ENCODE measurements at regions not wholly inside any gene's neighbourhood (a gene's known extent, or its start where the extent isn't known, plus 50 kb on each side); places are given as distances from the start of the nearest gene placed in this dataset.
"Not testable (repeated sequence)": the region's sequence is repeated elsewhere in the genome, so short reads cannot be mapped to it uniquely, and the experiment has no call there.

DNA sequence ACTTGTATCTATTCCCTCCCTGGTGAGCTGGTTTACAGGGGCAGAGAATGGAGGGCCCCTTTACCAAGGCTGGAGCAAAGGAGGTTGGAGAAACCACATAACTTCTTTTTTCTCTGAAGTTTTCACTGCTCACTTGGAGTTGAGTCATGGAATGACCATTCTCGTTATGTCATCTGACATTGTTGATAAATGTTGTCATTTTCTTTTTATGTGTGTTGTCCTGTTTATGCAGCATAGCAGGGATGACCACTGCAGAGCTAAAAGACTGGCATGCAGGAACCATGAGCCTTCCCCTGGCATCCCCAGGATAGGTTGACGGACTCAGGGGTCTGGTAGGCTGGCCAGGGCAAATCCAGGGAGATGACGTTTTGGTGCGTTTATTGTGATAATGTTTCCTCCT lies 256.8 kb upstream of the DDHD1 start:
- peaks cover 6% of the 10 kb centered on the region; the same call in 1 of the 2 replicates for H3K4me1 ChIP-seq
- no peak overlapping the region for H3K27ac ChIP-seq
- H3K27me3 ChIP-seq = no peaks in the 10 kb centered on the region
- no peaks in the 10 kb centered on the region for H3K9me3 ChIP-seq (replicated peaks)
- DNase-seq = no peak
- no peaks in the 10 kb centered on the region for H3K36me3 ChIP-seq
- H3K4me3 ChIP-seq = no peak overlapping the region

DNA sequence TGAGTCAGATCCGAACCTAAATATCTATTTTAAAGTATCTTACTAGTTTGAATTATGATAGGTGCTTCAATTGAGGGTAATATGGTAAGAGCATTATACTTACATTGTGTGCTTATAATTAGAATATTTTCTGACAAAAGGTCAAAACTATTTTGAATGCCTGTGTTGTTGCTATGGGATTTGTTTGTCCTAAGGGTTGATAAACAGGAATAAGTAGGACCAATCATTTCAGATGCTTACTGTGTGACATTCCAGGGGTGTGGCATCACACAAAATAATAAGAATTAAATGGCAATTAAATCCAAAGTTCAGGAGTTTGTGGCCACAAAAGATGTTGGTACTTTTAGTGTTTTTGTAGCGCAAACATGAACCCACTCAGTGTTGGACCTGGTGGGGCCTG lies 256.2 kb upstream of the DDHD1 start:
- DNase-seq = no peak
- no peaks in the 10 kb centered on the region for H3K27me3 ChIP-seq
- H3K27ac ChIP-seq = no peak overlapping the region
- peaks cover 6% of the 10 kb centered on the region; the same call in 1 of the 2 replicates for H3K4me1 ChIP-seq
- H3K4me3 ChIP-seq = no peak overlapping the region
- no peaks in the 10 kb centered on the region for H3K9me3 ChIP-seq (replicated peaks)
- no peaks in the 10 kb centered on the region for H3K36me3 ChIP-seq

DNA sequence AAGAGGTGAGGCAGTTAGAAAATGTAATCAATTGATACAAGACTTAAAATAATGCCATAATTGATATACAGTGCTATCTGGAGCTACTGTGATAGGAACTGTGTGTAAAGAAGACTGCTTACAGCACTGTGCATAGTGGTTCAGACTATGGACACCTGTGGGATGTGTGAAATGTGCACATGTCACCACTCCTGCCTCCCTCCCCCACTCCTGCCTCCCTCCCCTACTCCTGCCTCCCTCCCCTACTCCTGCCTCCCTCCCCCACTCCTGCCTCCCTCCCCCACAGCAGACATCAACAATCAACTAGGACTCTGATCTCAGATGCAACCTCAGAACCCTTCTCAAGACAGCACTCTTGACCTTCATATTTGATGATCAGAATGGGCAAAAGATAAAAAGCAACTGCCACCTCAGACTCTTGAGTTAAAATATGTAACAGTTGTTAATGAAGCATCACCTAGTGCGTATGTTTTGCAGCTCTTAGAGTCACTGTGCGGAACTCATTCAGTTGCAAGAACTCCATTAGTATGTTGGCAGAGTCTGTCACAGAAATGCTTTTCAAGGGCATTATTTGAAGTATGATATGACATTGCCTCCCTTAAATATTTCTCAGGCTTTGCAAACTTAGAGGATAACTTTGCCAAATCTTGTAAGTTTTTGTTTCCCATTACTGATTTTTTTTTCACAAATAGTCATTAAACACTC lies 255.2 kb upstream of the DDHD1 start:
- H3K9me3 ChIP-seq (replicated peaks) = no peaks in the 10 kb centered on the region
- H3K4me3 ChIP-seq = no peak overlapping the region
- H3K4me1 ChIP-seq = peaks cover 9% of the 10 kb centered on the region; the same call in 1 of the 2 replicates
- no peaks in the 10 kb centered on the region for H3K36me3 ChIP-seq
- H3K27me3 ChIP-seq = no peaks in the 10 kb centered on the region
- no peak overlapping the region for H3K27ac ChIP-seq
- DNase-seq = no peak

DNA sequence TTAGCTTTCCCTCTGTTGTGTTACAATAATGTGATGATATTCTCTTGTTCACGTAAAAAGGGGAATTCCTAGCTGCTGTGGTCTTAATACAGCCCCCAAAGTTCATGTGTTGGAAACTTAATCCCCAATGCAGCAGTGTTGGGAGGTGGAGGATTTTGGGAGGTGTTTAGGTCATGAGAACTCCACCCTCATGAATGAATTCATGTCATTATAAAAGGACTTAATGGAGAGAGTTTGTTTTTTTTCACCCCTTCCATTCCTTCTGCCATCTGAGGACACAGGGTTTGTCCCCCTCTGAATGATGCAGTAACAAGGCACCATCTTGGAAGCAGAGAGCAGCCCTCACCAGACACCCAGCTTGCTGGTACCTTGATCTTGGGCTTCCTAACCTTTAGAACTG lies 253.4 kb upstream of the DDHD1 start:
- no peaks in the 10 kb centered on the region for H3K36me3 ChIP-seq
- H3K4me1 ChIP-seq = peaks cover 11% of the 10 kb centered on the region
- peak in 1 of 2 experiments; percentile 15 for DNase-seq
- H3K9me3 ChIP-seq (replicated peaks) = no peaks in the 10 kb centered on the region
- no peak overlapping the region for H3K27ac ChIP-seq
- H3K4me3 ChIP-seq = no peak overlapping the region
- H3K27me3 ChIP-seq = no peaks in the 10 kb centered on the region

DNA sequence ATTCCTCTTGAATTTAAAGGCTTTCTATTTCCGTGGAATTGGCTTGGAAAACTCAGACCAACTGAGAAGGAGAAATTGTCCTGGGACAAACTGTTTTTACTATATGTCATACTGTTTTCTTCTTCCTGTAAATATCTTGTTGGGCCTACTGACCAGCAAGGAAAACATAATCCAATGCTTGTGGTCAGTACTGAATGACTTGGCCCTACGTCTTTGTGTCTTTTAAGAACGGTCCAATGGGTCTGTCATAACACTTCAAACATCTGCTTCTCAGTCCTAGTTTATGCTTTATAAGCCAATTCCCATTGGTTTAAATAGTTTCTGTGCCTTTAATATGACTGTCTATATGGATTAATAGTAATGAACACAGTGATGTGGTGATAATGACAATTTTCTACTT lies 248.5 kb upstream of the DDHD1 start:
- DNase-seq = no peak
- Histone ChIP-seq H3K36me3 (no peaks in the 10 kb centered on the region), H3K4me3 (no peak overlapping the region), H3K4me1 (peaks cover 22% of the 10 kb centered on the region), H3K27ac (no peak overlapping the region), H3K27me3 (no peaks in the 10 kb centered on the region), H3K9me3 (replicated peaks) (no peaks in the 10 kb centered on the region)

DNA sequence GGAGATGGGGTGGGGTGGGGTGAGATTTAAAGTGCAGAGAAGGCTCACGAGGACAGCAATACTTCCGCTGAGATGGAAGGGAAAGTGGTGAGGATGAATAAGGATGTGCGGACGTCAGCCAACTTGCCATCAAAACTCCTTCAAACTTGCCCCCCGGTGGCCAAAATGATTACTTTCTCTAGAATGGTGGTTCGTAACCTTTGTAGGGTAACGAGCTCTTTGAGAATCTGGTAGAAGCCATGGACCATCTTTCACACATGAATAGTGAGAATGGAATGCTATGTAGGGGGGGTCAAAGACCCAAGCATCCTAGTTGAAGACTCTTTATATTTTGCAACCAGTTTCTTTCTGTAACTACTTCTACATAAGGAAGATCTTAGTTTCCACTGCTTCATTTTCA lies 245.9 kb upstream of the DDHD1 start:
- Histone ChIP-seq H3K27me3 (no peaks in the 10 kb centered on the region), H3K27ac (peak overlapping the region; percentile 40; the same call in 1 of the 2 replicates), H3K4me1 (peaks cover 22% of the 10 kb centered on the region), H3K9me3 (replicated peaks) (0 out of 2 replicates have a peak, but pooled peaks cover 2% of the 10 kb centered on the region), H3K36me3 (no peaks in the 10 kb centered on the region; the same call in 1 of the 2 replicates), H3K4me3 (no peak overlapping the region)
- DNase-seq = peak; percentile 39 to 54

DNA sequence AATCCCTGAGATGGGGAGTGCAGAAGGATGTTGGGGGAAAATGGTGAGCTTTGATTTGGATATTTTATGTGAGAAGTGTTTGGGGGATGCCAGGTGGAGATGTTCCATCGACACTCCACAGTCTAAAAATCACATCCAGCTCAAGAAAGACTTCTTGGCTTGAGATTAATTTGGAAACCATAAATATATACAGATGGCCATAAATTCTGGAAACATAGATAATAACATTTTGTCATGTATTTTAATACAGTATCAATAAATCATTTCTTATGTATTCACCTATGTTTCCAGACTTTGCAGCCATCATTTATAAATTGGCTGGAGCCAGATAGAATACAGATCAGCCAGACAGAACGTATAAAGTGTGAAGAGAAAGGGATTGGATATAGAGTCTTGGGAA lies 245.5 kb upstream of the DDHD1 start:
- Histone ChIP-seq H3K36me3 (no peaks in the 10 kb centered on the region; the same call in 1 of the 2 replicates), H3K27ac (no peak overlapping the region), H3K4me1 (peaks cover 22% of the 10 kb centered on the region), H3K9me3 (replicated peaks) (0 out of 2 replicates have a peak, but pooled peaks cover 2% of the 10 kb centered on the region), H3K27me3 (no peaks in the 10 kb centered on the region), H3K4me3 (no peak overlapping the region)
- DNase-seq = no peak

DNA sequence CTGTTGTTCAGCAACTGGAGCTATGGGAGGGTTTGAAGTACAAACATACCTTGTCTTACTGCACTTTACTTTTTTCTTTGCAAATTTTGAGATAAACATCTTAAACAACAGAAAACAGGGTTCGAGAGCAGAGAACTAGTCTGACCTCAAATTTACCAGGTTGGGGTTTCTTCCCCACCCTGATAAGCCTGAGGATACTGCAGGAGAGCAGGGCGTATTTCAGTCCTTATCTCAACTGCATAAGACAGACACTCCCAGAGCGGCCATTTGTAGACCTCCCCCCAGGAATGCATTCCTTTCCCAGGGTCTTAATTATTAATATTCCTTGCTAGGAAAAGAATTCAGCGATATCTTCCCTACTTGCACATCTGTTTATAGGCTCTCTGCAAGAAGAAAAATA lies 242.1 kb upstream of the DDHD1 start:
- DNase-seq = peak in 1 of 2 experiments; percentile 8
- H3K9me3 ChIP-seq (replicated peaks); H3K27me3 ChIP-seq; H3K36me3 ChIP-seq; H3K27ac ChIP-seq; H3K4me3 ChIP-seq: not testable (repeated sequence)
- H3K4me1 ChIP-seq = peaks cover 16% of the 10 kb centered on the region

DNA sequence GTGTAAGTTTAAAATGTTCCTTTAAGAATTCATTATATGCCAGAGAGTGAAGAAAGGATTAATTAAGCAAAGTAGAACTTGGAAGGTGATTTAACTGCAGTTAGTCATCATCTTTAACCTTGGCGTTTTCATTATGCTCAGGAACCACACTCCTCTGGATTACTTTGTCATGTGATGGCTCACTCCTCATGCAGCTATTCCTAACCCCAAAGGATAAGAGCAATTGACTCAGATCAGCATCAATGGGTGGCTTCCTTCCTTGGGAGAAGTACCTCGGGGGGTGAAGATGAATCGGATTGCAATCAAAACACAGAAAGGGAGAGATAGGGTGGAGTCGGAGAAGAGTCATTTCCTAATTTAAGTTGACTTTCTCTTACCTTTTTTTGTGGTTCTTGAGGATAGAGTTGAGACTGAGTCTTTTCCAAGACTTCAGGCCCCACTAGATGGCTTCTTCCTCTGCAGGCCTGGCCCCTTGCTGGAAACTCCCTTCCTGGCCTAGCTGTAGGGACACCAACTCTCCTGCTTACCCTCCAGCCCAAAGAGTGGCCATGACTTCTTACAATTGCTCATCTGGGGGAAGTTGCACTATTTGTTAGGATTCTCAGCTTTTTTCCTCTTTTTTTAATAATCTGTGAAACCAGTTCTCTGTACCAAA lies 238.6 kb upstream of the DDHD1 start:
- Histone ChIP-seq H3K4me3 (no peak overlapping the region), H3K27me3 (no peaks in the 10 kb centered on the region), H3K36me3 (no peaks in the 10 kb centered on the region; the same call in 1 of the 2 replicates), H3K9me3 (replicated peaks) (0 out of 2 replicates have a peak, but pooled peaks cover 2% of the 10 kb centered on the region), H3K4me1 (peaks cover 5% of the 10 kb centered on the region; the same call in 1 of the 2 replicates), H3K27ac (peak overlapping the region; percentile 11; the same call in 1 of the 2 replicates)
- DNase-seq = no peak

DNA sequence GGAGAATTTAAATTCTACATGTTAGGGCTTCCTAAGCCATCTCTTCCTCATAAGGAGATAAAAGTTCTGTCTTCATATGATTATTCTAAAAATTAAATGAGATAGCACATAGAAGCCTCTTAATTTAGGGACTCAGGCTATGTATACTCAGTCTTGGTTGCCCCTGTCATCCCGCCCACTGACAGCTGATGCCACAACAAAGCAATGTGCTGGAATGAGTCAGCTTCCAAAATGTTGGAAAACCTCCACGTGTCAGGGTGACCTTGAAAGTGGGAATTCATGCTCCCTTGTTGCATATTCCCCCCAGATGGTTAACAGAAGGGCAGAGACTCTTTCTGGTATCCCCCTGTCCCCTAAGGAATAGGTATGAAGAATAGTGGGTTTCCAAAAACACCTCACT lies 238.0 kb upstream of the DDHD1 start:
- DNase-seq = peak; percentile 28 to 36

DNA sequence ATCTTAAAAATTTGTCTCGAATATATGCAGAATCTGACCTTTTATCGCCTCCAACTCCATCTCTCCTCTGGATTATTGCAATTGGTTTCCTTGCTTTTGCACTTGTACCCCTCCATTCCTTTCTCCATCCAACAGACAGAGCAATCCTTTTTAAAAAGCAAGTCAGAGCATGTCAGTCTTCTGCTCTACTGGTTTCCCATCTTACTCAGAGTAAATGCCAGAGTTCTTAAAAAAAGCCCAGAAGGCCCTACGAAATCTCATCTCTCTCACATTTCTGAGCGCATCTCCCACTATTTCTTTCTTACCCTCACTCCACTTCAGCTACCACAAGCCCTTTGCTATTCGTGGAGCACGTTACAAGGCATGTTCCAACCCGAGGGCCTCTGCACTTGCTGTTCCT lies 236.9 kb upstream of the DDHD1 start:
- H3K36me3 ChIP-seq = no peaks in the 10 kb centered on the region; the same call in 1 of the 2 replicates
- H3K4me1 ChIP-seq = peaks cover 5% of the 10 kb centered on the region; the same call in 1 of the 2 replicates
- no peak for DNase-seq
- H3K4me3 ChIP-seq = no peak overlapping the region
- H3K27me3 ChIP-seq = no peaks in the 10 kb centered on the region
- H3K9me3 ChIP-seq (replicated peaks) = no peaks in the 10 kb centered on the region
- no peak overlapping the region for H3K27ac ChIP-seq

More for the DNA sequence above, 238.0 kb upstream of the DDHD1 start:
- no peaks in the 10 kb centered on the region; the same call in 1 of the 2 replicates for H3K36me3 ChIP-seq
- peak overlapping the region; percentile 11; the same call in 1 of the 2 replicates for H3K27ac ChIP-seq
- peaks cover 5% of the 10 kb centered on the region; the same call in 1 of the 2 replicates for H3K4me1 ChIP-seq
- no peaks in the 10 kb centered on the region for H3K27me3 ChIP-seq
- no peak overlapping the region for H3K4me3 ChIP-seq
- 0 out of 2 replicates have a peak, but pooled peaks cover 2% of the 10 kb centered on the region for H3K9me3 ChIP-seq (replicated peaks)

DNA sequence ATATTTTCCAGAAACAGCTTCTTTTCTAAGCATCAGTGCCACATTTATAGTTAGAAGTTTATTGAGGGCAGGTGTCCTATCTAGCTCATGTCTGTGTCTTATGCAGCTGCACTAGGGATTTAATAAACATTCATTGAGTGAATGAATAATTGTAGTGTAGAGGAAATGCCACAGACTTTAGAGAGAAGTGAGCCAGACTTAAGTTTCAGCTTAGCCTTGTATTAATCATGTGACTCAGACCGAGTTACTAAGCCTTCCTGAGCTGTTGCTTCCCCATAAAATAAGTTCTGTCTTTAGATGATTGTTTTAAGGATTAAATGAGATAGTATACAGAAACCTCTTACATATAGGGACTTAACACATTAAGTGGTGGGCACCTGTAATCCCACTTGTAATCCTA lies 236.1 kb upstream of the DDHD1 start:
- H3K9me3 ChIP-seq (replicated peaks) = no peaks in the 10 kb centered on the region
- H3K4me3 ChIP-seq = no peak overlapping the region
- H3K36me3 ChIP-seq = no peaks in the 10 kb centered on the region
- H3K27ac ChIP-seq = no peak overlapping the region
- DNase-seq = no peak
- no peaks in the 10 kb centered on the region for H3K27me3 ChIP-seq
- H3K4me1 ChIP-seq = peaks cover 5% of the 10 kb centered on the region; the same call in 1 of the 2 replicates

DNA sequence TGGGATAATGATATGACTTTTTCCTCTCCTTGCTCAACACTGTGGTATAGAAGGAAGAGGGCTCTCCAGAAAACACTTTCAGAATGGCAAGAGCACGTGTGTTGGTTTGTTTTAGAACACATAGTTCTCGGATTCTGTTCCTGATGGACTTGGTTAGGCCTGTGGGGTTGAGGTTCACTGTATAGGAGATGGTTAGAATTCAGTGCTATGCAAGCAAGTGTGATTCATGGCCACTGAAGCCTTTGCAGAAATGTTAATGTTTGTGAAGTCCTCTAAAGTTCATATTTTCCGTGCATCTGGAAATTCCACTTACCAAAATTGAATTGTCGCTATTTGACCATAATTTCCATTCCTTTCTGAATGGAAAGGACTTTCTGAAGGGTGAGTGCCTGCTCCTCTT lies 233.2 kb upstream of the DDHD1 start:
- H3K27me3 ChIP-seq = no peaks in the 10 kb centered on the region
- no peak for DNase-seq
- H3K9me3 ChIP-seq (replicated peaks) = no peaks in the 10 kb centered on the region

DNA sequence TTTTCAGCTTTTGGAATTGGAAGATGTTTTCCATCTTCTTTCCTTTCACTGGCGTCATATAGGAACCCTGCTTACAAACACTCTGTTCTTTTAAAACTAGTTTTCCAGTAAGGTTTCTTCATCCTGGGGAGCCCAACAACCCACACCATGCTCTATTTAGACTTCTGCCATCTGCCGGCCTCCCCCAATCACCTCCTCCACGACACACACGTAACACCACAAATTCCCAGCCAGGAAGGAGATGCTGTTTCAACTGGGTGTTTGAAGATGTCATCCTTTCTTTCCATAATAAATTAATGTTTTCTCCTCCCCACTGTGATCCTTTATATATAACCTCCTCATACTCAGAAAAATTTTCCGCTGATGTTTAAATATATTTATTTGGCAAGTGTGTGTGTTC lies 231.4 kb upstream of the DDHD1 start:
- no peaks in the 10 kb centered on the region for H3K36me3 ChIP-seq
- no peaks in the 10 kb centered on the region for H3K4me1 ChIP-seq
- H3K4me3 ChIP-seq = no peak overlapping the region
- H3K27me3 ChIP-seq = no peaks in the 10 kb centered on the region
- DNase-seq = no peak
- H3K9me3 ChIP-seq (replicated peaks) = no peaks in the 10 kb centered on the region
- no peak overlapping the region for H3K27ac ChIP-seq

More for the DNA sequence above, 233.2 kb upstream of the DDHD1 start:
- H3K4me1 ChIP-seq = peaks cover 4% of the 10 kb centered on the region; the same call in 1 of the 2 replicates
- H3K36me3 ChIP-seq = no peaks in the 10 kb centered on the region
- H3K4me3 ChIP-seq = no peak overlapping the region
- no peak overlapping the region for H3K27ac ChIP-seq

DNA sequence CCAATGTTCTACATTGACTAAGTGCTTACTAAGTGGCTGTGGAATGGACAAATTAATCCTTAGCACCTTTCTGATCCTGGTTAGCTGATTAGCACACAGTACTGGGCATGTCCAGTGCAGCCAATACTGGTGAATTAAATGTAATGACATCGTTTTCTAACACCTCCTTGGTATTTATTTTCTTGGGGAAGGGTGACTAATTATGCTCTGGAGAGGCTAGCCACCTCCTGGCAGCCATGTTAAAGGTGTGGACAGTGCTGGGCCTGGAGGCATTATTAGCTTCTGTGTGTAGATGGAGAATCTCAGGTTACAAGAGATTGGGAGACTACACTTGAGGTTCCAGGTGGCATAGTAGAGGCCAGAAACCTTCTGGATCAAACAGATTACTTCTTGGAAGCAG lies 230.9 kb upstream of the DDHD1 start:
- Histone ChIP-seq H3K27ac (no peak overlapping the region), H3K27me3 (no peaks in the 10 kb centered on the region), H3K4me3 (no peak overlapping the region), H3K9me3 (replicated peaks) (no peaks in the 10 kb centered on the region), H3K36me3 (no peaks in the 10 kb centered on the region), H3K4me1 (no peaks in the 10 kb centered on the region)
- DNase-seq = no peak
